ENCODE measurements at regions not wholly inside any gene's neighbourhood (a gene's known extent, or its start where the extent isn't known, plus 50 kb on each side); places are given as distances from the start of the nearest gene placed in this dataset.

DNA sequence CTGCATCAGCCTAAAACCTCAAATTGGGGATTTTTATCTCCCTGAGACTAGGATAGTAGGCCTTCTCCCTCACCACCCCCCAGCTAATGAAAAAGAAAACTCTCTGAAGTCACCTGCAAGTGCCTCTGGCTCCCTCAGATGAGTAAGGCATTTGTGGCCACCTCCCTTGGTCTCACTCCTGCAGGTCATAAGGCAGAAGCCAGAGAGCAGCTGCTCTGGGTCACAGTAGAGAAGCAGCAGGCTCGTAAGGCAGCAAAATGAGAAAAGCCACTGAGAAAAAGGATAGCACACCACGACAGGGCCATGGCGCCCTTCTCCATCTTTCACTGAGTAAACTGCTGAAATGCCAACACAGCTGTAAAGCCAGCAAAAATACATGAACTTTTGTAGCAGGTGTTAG, 296.7 kb upstream of the DPH6 start:
- Histone ChIP-seq H3K27me3 (ENCODE audit: control insufficient read depth, insufficient read depth, low read length) (no peaks in the 10 kb centered on the region), H3K4me1 (ENCODE audit: control insufficient read depth, insufficient read depth, low read length) (no peaks in the 10 kb centered on the region), H3K9me3 (ENCODE audit: control insufficient read depth, insufficient read depth, low read depth, low read length) (no peaks in the 10 kb centered on the region), H3K36me3 (ENCODE audit: control insufficient read depth, insufficient read depth, low read length) (no peaks in the 10 kb centered on the region), H3K4me3 (ENCODE audit: low read depth in 2 of 2, low read length in 2 of 2) (no peak overlapping the region), H3K27ac (ENCODE audit: low read length) (no peak overlapping the region)
- intact Hi-C loops (cut with micrococcal nuclease; ENCODE audit: unreplicated experiment) (no loop called here), in situ Hi-C loops (cut with HindIII; ENCODE audit: low pct_unique_long_range_greater_than_20kb, low sequenced_read_pairs) (no loop called here)
- no TSS peak for BruUV-seq (replicated peaks)
- ChIA-PET POLR2A (interaction anchor here (0.6 kb wide), 1 partner anchor 10 kb away, joined by 3 read pairs; no protein-coding TSS in a partner anchor), CTCF (interaction anchor here (0.7 kb wide), 1 partner anchor 13 kb away, joined by 3 read pairs; no protein-coding TSS in a partner anchor)
- no peak for DNase-seq (ENCODE audit: low read depth, low spot score)
- no peak for ATAC-seq
- no peak for TF ChIP-seq SIN3A (IDR thresholded peaks at IDR 0.05; ENCODE audit: borderline replicate concordance, insufficient read depth, low read depth, low read length)
- TF ChIP-seq CTCF (IDR thresholded peaks at IDR 0.05): no peak
- no peak for TF ChIP-seq POLR2AphosphoS5 (IDR thresholded peaks at IDR 0.05; ENCODE audit: low read depth, low read length)
- no peak for TF ChIP-seq TCF7L2 (IDR thresholded peaks at IDR 0.05; ENCODE audit: low read depth, low read length)
- TF ChIP-seq, protein P1, sequence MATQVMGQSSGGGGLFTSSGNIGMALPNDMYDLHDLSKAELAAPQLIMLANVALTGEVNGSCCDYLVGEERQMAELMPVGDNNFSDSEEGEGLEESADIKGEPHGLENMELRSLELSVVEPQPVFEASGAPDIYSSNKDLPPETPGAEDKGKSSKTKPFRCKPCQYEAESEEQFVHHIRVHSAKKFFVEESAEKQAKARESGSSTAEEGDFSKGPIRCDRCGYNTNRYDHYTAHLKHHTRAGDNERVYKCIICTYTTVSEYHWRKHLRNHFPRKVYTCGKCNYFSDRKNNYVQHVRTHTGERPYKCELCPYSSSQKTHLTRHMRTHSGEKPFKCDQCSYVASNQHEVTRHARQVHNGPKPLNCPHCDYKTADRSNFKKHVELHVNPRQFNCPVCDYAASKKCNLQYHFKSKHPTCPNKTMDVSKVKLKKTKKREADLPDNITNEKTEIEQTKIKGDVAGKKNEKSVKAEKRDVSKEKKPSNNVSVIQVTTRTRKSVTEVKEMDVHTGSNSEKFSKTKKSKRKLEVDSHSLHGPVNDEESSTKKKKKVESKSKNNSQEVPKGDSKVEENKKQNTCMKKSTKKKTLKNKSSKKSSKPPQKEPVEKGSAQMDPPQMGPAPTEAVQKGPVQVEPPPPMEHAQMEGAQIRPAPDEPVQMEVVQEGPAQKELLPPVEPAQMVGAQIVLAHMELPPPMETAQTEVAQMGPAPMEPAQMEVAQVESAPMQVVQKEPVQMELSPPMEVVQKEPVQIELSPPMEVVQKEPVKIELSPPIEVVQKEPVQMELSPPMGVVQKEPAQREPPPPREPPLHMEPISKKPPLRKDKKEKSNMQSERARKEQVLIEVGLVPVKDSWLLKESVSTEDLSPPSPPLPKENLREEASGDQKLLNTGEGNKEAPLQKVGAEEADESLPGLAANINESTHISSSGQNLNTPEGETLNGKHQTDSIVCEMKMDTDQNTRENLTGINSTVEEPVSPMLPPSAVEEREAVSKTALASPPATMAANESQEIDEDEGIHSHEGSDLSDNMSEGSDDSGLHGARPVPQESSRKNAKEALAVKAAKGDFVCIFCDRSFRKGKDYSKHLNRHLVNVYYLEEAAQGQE (IDR thresholded peaks at IDR 0.05; ENCODE audit: insufficient read depth in 1 of 2, low read depth in 2 of 2, low read length in 1 of 2): no peak

DNA sequence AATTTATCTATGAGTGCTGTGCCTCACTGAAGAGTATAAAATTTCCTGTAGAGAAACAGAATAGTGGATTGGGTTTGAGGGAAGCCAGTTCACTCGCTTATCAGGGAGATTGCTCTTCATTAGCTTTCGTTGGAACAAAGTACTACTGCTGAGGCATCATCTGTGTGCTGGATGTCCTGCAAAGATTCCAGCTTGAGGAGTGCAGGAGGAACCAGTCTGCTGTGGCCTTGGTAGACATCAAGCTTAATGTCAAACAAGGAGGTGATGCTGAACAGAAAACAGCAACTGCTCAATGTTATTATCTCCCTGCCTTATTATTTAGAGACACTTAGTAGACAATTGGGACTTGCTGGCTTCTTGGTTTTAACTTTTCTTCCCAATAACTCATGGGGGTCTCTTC, 297.5 kb upstream of the DPH6 start:
- intact Hi-C loops (cut with micrococcal nuclease; ENCODE audit: unreplicated experiment) (no loop called here), in situ Hi-C loops (cut with HindIII; ENCODE audit: low pct_unique_long_range_greater_than_20kb, low sequenced_read_pairs) (no loop called here)
- ATAC-seq: no peak
- ChIA-PET POLR2A (no interaction called here), CTCF (no interaction called here)
- Histone ChIP-seq H3K4me3 (ENCODE audit: low read depth in 2 of 2, low read length in 2 of 2) (no peak overlapping the region), H3K36me3 (ENCODE audit: control insufficient read depth, insufficient read depth, low read length) (no peaks in the 10 kb centered on the region), H3K4me1 (ENCODE audit: control insufficient read depth, insufficient read depth, low read length) (no peaks in the 10 kb centered on the region), H3K27ac (ENCODE audit: low read length) (no peak overlapping the region), H3K27me3 (ENCODE audit: control insufficient read depth, insufficient read depth, low read length) (no peaks in the 10 kb centered on the region), H3K9me3 (ENCODE audit: control insufficient read depth, insufficient read depth, low read depth, low read length) (no peaks in the 10 kb centered on the region)
- DNase-seq (ENCODE audit: low read depth, low spot score): no peak
- TF ChIP-seq TCF7L2 (IDR thresholded peaks at IDR 0.05; ENCODE audit: low read depth, low read length): no peak
- no TSS peak for BruUV-seq (replicated peaks)

GRCh38 chr15:35850284-35850683, 304.3 kb upstream of the DPH6 start:
- intact Hi-C loops (cut with micrococcal nuclease; ENCODE audit: unreplicated experiment) (no loop called here), in situ Hi-C loops (cut with HindIII; ENCODE audit: low pct_unique_long_range_greater_than_20kb, low sequenced_read_pairs) (no loop called here)
- no peaks in the 10 kb centered on the region for H3K27me3 ChIP-seq (ENCODE audit: control insufficient read depth, insufficient read depth, low read length)
- CTCF ChIA-PET: interaction anchor here (0.6 kb wide), 1 partner anchor 538 kb away, joined by 4 read pairs; no protein-coding TSS in a partner anchor
- no peaks in the 10 kb centered on the region for H3K4me1 ChIP-seq (ENCODE audit: control insufficient read depth, insufficient read depth, low read length)
- no peak overlapping the region for H3K4me3 ChIP-seq (ENCODE audit: low read depth in 2 of 2, low read length in 2 of 2)
- H3K27ac ChIP-seq (ENCODE audit: low read length): no peak overlapping the region
- TF ChIP-seq POLR2AphosphoS5 (IDR thresholded peaks at IDR 0.05; ENCODE audit: low read depth, low read length): no peak
- no peak for TF ChIP-seq SIN3A (IDR thresholded peaks at IDR 0.05; ENCODE audit: borderline replicate concordance, insufficient read depth, low read depth, low read length)
- no peak for TF ChIP-seq TCF7L2 (IDR thresholded peaks at IDR 0.05; ENCODE audit: low read depth, low read length)
- TF ChIP-seq, protein P1 (IDR thresholded peaks at IDR 0.05; ENCODE audit: insufficient read depth in 1 of 2, low read depth in 2 of 2, low read length in 1 of 2): no peak
- TF ChIP-seq CTCF (IDR thresholded peaks at IDR 0.05): no peak
- ATAC-seq (no peak), DNase-seq (ENCODE audit: low read depth, low spot score) (no peak)
- POLR2A ChIA-PET: no interaction called here
- H3K9me3 ChIP-seq (ENCODE audit: control insufficient read depth, insufficient read depth, low read depth, low read length): no peaks in the 10 kb centered on the region
- no TSS peak for BruUV-seq (replicated peaks)
- no peaks in the 10 kb centered on the region for H3K36me3 ChIP-seq (ENCODE audit: control insufficient read depth, insufficient read depth, low read length)

Data from Panc1 (cell line).